NCI-H345 treated with DMSO at 0.1 percent for 48 hours (cell line): ENCODE measurements at regions not wholly inside any gene's neighbourhood (a gene's known extent, or its start where the extent isn't known, plus 50 kb on each side); places are given as distances from the start of the nearest gene placed in this dataset.

Experiments
- DNase-seq: peaks from one replicate; lab custom pipeline; 2025; ENCODE audit not compliant: unreplicated experiment; lab: John Stamatoyannopoulos, UW

DNA sequence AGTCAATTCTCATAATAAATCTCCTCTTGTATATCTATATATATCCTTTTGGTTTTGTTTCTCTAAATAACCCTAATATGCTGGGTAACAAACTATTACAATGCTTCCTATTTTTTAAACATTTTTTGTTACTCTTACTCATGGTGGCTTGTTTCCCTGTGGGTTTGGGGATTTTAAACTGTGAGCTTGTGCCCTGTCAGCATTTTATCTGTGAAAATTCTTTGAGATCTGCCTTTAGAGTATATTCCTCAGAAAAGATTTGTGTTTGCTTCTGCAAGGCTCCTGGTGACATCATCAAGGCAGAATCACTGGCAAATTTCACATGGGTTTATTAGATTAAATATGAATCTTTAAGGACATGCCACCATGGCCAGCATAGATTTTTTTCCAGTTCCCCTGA lies 273.6 kb downstream of the LRFN2 start:
- DNase-seq: no peak

DNA sequence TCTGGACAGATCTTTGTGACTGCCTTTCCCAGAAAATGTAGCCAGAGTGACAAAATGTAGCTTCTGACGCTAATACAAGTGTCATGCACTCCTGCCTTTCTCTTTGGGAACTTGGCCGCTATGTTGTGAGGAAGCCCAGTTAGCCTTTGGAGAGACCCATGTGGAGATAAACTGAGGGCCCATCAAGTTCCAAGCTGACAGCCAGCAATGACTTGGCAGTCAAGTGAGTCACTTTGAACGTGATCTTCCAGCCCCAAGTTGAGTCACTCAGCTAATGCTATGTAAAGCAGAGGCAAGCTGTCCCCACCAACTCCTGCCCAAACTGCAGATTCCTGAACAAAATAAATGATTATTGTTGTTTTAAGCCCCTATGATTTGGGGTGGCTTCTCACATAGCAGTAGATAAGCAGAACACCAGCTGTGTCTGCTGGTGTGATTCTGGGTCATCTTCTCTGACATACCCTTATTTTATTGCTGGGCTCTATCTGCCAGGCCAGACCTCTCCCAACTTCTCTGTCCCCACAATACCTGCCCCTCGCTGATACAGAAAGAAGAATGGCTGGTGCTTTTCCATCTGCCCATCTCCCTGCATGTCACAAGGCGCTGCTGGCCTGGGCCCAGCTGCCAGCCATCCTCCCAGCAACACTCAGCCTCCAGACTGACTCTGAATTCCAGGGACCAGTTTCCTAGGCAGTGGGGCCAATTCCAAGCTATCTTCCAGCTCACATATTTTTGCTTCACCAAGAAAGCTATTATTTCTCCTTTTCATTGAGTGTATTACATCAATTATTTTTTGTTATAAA lies 274.8 kb downstream of the LRFN2 start:
- no peak for DNase-seq

DNA sequence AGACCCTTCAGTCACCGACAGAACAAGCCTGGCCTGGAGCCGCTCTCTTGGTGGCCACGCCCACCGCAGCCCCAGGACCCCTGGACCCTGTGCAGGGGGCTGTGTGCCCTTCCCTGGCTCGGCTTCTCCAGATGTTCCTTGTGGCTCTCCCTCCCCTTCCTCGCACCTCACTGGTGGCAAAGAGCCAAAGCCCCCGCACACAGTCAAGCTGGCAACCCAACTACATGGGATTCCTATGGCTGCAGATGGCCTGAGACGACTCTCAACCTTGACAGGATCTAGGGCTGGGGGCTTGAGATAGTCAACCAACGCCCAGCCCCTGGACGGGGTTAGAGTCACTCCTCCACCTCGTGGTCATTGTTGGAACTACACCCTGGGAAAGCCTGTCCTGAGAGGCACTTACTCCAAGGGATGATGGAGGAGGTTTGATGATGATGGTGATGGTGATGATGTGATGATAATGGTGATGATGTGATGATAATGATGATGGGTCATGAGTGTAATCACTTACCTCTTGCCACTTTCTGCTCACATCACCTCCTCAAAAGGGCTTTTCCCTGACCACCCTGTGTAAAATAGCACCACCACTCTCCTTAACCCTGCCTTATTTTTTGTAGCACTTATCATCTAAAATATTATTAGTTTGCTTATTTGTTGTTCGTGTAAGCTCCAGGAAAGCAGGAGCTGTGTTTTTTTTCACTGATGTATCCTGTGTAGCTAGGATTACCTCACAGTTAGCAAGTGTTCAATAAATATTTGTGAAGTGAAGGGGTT lies 278.4 kb downstream of the LRFN2 start:
- DNase-seq: no peak

DNA sequence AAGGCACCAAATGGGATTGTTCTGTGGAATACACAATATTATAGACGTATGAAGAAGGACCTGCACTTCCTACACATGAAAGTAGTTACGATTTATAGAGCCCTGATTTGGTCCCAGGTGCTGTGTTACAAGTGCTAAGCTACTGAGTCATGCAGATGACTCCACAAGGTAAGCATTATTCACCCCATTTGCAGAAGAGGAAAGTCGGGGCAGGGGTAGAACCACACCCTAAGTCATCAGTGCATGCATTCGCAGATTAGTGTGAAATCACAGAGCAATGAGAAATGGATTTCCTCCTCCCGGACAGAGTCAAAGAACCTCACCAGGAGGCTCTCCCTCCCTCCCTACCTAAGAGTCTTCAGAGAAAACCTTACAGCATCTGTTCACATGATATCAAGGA lies 279.5 kb downstream of the LRFN2 start:
- no peak for DNase-seq

DNA sequence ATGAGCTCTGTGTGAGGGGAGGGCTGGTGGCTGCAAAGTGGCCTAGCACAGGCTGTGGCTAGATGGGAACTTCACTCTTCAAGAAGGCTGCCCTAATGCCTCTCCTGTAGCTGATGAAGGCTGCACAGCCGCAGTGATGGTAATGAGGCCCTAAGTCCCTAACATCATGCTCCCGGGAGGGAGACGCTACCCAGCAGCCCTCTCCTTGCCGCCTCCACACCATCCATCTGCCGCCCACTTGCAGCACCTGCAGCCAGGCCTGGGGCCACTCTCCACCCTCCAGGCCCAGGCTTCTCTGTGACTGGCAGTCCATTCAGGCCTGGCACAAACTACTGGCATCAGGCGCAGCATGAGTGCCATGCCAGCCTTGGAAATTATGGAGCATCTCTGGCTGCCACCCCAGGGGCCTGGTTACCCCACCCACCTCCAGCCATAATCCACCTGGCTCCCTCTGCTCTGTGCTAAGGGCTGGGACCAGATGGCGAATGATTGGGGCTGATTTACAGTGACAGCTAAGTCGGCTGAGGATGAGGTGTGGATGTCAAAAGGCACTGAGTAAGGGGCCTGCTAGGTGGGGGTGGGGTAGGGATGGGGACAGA lies 284.2 kb downstream of the LRFN2 start:
- DNase-seq: no peak

DNA sequence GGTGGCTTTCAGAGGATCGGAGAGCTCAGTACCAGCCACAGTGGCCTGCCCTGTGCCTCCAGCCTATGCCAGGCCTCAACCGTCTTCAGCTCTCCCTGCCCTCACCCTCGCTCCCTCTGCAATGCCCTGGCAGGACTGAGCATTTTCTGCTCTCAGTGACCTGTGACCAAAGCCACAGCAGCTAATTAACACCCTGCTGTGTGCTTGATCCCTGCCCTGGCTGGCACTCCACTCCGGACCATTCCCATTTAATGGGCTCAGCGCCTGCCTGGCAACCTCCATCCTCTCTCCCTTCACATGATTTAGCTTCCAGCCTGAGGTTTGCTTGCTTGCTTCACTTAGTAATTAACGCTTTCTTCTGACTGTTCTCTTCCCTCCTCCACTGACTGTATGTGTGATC lies 287.5 kb downstream of the LRFN2 start:
- no peak for DNase-seq

DNA sequence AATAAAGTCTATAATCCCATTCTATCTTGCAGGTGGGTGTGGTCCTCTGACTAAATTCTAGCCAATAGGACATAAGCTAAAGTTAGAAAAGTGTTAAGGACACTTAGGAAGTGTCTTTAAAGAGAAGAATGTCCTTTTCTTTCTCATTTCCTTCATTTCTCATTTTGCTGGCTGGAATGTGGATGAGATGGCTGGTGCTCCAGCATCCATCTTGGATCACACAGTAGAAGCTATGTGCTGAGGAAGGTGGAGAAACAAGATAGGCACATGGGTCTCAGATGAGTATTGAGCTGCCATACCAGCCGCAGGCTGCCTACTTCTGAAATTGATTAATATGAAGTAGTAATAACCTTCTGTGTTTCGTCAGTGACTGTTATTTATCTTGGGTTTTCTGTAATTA lies 289.0 kb downstream of the LRFN2 start:
- no peak for DNase-seq

DNA sequence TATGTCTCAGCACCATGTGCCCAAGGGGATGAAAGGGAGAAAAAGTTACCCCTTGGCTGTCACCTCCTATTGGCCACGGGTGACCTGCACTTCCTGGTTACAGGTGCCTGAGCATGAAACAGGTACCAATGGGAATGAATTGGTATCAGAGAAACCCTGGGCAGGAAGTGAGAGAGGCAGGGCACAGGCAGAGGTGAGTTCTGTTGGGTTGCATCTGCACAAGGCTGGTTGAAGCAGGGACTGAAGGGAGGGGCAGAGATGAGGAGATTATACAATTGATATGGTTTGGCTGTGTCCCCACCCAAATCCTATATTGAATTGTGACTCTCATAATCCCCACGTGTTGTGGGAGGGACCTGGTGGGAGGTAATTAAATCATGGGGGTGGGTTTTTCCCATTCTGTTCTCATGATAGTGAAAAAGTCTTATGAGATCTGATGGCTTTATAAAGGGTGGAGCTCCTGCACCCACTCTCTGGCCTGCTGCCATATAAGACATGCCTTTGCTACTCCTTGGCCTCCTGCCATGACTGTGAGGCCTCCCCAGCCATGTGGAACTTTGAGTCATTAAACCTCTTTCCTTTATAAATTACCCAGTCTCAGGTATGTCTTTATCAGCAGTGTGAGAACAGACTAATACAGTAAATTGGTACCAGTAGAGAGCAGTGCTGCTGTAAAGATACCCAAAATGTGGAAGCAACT lies 291.8 kb downstream of the LRFN2 start:
- no peak for DNase-seq

DNA sequence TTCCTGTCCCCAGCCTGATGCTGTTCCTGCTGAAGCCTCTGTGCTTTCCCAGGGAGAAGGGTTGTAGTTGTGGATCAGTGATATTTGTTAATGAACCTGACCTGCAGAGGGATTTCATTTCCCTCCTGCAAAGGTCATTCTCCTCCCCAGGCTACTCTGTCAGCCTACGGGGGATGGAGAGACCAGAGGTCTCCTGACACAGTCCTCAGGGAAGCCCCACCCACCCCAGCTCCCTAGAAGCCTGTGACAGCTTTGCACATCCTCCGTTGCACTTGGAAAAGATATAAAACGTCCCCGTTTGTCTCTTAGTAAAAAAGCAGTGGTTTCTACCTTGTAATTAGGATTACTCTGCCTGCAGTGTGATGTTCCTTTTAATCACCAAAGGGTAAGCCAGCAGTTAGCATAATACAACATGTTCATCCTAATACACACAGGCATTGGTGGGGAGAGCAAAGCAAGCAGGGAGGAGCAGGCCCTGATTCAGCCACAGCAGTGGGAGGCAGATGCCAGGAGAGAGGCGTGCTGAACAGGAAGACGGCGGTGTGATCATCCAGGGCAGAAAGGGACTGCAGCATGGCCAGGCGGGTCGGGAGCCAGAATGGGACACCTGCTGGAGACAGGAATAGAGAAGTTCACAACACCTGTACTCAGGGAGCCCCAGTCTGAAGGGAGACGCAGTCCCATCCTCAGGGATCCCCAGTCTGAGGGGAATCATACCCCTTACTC lies 293.5 kb downstream of the LRFN2 start:
- no peak for DNase-seq

DNA sequence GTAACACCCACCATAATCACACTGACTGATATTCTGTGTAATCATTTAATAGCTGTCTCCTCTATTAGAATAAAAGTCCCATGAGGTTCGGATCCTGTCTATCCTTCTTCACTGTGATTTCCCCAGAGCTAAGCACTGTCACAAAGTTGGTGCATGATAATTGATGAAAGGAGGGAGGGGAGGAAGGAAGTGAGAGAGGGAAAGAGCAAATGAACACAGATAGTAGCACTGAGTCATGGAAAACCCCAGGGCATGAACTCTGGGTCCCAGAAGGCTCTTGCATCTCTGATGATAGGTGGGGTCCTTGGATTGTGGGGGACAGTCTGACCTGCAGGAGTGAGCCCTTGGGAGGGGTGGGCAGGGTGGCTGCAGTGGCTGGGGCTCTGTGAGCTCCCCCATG lies 294.1 kb downstream of the LRFN2 start:
- DNase-seq: no peak

DNA sequence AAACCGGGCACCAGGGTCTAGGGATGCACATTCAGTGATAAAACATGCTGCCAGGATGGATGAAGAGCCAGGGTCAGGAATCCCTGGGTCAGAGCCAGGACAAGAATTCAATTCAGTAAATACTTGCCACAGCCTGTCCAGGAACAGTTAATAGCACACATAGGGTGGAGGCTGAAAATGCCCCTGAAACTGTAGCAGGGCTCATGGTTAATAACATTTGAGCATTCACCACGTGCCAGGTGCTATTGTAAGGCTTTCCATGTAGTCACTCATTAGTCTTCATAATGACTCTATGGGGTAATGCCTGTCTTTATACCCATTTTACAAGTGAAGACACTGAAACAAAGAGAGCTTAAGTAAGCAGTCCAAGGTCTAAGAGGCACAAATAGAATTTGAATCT lies 296.3 kb downstream of the LRFN2 start:
- no peak for DNase-seq

DNA sequence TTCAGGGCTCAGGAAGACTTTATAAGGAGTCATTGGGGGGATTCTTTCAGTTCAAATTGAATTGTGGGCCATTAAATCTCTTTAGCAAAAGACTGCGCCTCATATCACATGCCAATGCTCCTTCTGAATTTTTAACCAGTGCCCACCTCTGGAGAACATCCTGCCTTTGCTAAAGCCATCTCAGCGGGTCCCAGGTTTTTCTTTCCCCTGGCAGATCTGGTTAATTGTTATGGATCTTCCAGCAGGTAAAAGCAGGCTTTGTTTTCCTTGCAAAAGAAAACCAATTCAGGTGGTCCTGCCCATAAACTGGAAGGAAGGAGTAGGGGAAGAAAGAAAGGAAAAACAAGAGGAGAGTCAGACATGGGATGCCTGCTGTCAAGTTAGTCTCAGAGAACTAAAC lies 298.2 kb downstream of the LRFN2 start:
- no peak for DNase-seq

DNA sequence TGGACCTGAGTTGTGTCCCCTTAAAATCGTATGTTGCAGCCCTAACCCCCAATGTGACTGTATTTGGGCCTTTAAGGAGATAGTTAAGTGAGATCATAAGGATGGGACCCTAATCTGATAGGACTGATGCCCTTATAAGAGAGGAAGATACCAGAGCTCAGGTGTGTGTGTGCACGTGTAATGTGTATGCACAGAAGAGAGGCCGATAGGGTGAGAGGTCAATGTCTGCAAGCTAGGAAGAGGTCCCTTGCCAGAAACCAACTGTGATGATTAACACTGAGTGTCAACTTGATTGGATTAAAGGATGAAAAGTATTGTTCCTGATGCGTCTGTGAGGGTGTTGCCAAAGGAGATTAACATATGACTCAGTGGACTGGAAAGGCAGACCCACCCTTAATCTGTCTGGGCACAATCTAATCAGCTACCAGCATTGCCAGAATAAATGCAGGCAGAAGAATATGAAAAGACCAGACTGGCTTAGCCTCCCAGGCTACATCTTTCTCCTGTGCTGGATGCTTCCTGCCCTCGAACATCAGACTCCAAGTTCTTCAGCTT lies 299.8 kb downstream of the LRFN2 start:
- no peak for DNase-seq

DNA sequence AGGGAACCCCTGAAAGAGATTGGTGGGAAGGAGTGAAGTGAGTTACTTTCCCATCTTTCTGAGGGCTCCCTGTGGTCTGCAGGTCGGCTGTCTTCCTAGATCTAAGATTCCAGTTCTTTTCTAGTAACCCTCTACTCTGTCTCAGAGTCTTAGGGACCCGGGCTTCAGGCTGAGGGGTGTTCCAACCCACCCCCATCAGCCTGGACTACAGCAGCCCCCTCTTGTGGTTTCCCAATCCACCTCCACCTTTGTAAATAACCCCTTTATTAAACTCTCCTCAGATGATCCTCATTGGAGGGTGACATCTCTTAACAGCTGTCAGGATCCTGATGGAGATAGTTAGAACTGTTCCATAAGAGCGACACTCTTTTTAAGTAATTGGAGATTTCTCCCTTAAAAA lies 300.4 kb downstream of the LRFN2 start:
- DNase-seq: no peak

DNA sequence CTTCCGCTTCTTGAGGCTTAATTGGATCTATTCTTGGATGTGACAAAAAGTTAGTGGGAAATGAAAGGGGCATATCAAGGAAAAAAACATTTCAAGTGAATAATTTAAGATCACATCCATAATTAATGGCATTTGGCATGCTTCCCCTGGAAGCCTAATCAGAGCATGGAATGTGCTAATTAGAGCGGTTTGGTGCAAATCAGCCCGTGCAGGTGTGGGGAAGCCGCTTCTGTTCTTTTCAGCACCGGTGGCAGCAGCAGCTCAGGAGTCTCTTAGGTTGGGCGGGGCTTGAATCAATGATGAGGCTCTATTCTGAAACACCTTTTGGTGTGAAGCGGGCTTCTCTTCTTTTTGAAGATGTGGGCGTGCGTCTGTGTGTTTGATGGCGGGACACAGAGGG lies 301.2 kb downstream of the LRFN2 start:
- no peak for DNase-seq

DNA sequence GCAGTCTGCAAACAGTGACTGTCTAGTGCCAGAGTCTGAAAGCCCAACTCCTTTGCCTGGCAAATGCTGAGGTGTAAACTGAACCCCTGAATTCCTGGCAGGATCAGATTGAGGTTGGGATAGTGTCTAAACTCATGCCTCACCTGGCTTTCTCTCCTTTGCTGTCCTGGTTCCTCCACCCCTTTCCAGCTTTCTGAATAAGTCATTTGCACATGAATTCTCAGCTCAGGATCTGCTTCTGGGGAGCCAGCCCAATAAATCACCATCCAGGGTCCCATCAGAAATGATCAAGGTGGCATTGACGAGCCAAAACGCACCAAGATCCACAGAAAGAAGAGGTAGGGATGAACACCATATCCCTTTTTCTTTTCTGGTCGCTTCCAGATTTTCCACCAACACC lies 301.6 kb downstream of the LRFN2 start:
- DNase-seq: no peak

DNA sequence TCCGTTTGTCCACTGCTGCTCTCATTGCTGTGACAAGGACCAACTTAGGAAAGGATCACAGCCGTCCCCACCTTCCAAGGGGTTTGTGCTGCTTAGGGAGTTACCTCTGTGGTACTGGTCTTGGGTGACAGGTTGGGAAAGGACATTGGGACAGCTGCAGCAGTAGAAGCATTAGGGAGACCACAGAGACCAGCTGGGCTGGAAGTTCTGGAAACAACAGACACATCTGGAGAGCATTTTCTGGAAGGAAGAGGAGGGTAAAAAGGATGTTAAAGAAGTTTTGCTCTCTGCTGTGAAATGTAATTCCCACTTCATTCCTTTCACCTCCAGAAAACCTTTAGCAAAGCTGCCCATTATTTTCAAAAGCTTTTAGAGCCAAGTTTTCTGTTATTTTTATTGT lies 304.2 kb downstream of the LRFN2 start:
- no peak for DNase-seq

DNA sequence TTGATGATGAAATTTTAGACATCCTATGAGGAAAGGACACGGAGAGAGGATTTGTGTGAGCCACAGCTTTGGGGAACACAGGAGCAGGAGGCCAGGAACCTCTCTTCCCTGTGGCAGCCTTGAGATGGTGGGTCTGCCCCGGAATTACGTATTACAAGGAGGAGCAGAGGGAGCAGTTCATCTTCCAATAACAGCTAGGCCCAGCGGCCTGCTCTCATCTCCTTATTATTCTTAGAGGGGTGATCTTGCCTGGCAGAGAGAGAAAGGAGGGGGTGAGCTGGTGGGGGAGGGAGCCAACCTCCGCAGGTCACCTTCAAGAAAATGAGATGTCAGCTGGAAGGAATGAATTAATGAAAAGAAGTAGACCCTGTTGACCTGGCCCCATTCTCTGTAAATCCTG lies 305.8 kb downstream of the LRFN2 start:
- no peak for DNase-seq

DNA sequence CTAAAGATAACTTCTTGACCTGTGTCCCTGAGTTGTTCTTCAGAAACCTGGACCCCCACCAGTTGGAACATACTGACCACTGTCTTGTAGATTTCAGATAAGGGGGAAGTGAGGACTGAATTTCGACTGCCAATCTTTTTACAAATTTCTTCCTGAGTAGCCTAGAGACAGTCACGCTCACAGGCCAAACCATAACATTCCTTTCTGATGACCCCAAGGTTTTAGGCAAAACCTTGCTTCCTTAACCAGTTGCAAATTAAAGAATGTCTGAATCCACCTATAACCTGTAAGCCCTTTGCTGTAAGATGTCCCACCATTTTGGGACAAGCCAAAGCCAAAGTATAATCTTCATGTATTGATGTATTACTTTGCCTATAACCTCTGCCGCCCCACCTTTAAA lies 306.9 kb downstream of the LRFN2 start:
- DNase-seq: no peak

DNA sequence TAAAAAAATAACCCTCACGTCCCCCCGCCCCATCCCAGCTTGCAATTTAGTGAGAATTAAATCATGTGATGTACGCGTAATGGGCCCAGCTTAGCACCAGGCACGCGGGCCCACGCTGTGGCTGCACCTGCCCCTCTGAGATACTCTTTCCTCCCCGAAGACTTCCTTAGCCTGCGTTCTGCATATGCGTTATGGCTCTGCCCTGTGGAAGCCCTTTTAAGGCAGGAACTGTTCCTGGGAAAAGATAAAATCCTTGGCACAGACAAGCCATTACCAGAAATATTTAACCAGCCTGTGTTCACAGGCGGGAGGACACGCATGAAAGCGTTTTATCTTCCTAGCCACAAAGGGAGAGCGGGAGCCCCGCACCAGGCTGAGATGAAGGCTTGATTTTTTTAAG lies 311.0 kb downstream of the LRFN2 start:
- DNase-seq: no peak

DNA sequence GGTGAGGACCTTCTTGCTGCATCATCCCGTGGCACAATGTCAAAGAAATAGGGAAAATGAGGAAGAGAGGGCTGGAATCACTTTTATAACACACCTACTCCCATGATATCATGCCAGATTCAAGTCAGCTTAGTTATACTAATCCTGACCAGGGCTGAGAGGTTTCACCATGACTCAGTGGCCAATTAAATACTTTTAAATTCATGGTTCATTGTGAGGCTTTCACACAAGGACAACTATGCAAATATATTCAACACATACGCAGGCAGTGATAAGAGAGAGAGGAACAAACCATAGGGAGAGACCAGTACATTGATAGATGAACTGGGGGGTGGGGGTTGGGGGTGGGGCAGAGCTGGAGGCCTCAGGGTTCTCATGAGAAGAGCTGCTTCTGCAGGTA lies 313.1 kb downstream of the LRFN2 start:
- DNase-seq: no peak
